GM18520 (cell line): ENCODE measurements at regions not wholly inside any gene's neighbourhood (a gene's known extent, or its start where the extent isn't known, plus 50 kb on each side); places are given as distances from the start of the nearest gene placed in this dataset.

Source experiments
- ATAC-seq: cut with Tn5 transposase; IDR thresholded peaks from one replicate; pipeline ENCODE4 v1.9.1; 2021; ENCODE audit not compliant: unreplicated experiment

- ATAC-seq: no peak
These were observed 142.2 kb upstream of the PWP1 start for GRCh38 chr12:107543416-107543815.

GRCh38 chr12:107543841-107544240, 141.8 kb upstream of the PWP1 start:
- ATAC-seq: no peak

GRCh38 chr12:107544937-107545336, 140.7 kb upstream of the PWP1 start:
- ATAC-seq: no peak

GRCh38 chr12:107545737-107546353, 139.8 kb upstream of the PWP1 start:
- ATAC-seq: no peak

- ATAC-seq: no peak
These were observed 138.2 kb upstream of the PWP1 start for GRCh38 chr12:107547389-107547788.

- ATAC-seq: no peak
These were observed 135.7 kb upstream of the PWP1 start for GRCh38 chr12:107549651-107550480.

GRCh38 chr12:107551434-107551833, 134.2 kb upstream of the PWP1 start:
- ATAC-seq: no peak

GRCh38 chr12:107552263-107552662, 133.3 kb upstream of the PWP1 start:
- no peak for ATAC-seq

GRCh38 chr12:107553211-107553765, 132.3 kb upstream of the PWP1 start:
- no peak for ATAC-seq

- ATAC-seq: no peak
These were observed 130.7 kb upstream of the PWP1 start for GRCh38 chr12:107554941-107555340.

- no peak for ATAC-seq
These were observed 128.6 kb upstream of the PWP1 start for GRCh38 chr12:107557026-107557425.

- ATAC-seq: no peak
These were observed 128.0 kb upstream of the PWP1 start for GRCh38 chr12:107557589-107558100.

GRCh38 chr12:107558141-107558815, 127.3 kb upstream of the PWP1 start:
- ATAC-seq: no peak

GRCh38 chr12:107558816-107559382, 126.7 kb upstream of the PWP1 start:
- no peak for ATAC-seq

GRCh38 chr12:107560165-107560898, 125.3 kb upstream of the PWP1 start:
- ATAC-seq: no peak

- ATAC-seq: no peak
These were observed 124.7 kb upstream of the PWP1 start for GRCh38 chr12:107560899-107561285.

- no peak for ATAC-seq
These were observed 120.7 kb upstream of the PWP1 start for GRCh38 chr12:107564946-107565345.

- ATAC-seq: no peak
These were observed 120.0 kb upstream of the PWP1 start for GRCh38 chr12:107565551-107565950.

GRCh38 chr12:107567876-107568619, 117.6 kb upstream of the PWP1 start:
- no peak for ATAC-seq

GRCh38 chr12:107568718-107569117, 116.9 kb upstream of the PWP1 start:
- ATAC-seq: no peak
